HepG2 (cell line): ENCODE measurements at regions not wholly inside any gene's neighbourhood (a gene's known extent, or its start where the extent isn't known, plus 50 kb on each side); places are given as distances from the start of the nearest gene placed in this dataset.

Source experiments
- ARID4A ChIP-seq: sonication (generic); formaldehyde crosslinking; IDR thresholded peaks from 2 replicates; pipeline ENCODE4 v1.5.0; 2020; ENCODE audit warnings: mild to moderate bottlenecking, missing genetic modification reagents, borderline replicate concordance
- ATF7 ChIP-seq, 2 experiments: fragments of 450-650 bp in 1 of 2; sonication (generic) in 1 of 2; formaldehyde crosslinking in 1 of 2; IDR thresholded peaks; 2 replicates each; pipeline versions ENCODE4 v1.4.0 to v1.6.1; 2016 to 2020; ENCODE audit warnings: antibody characterized with exemption in 1 of 2, mild to moderate bottlenecking in 1 of 2, missing genetic modification reagents in 1 of 2
- NCOA5 ChIP-seq: sonication (generic); formaldehyde crosslinking; IDR thresholded peaks from 2 replicates; pipeline ENCODE4 v1.4.0; 2020; ENCODE audit warnings: missing genetic modification reagents
- SKI ChIP-seq: fragments of 450-650 bp; IDR thresholded peaks from one replicate; pipeline ENCODE4 v1.6.1; 2018; ENCODE audit warnings: mild to moderate bottlenecking; ENCODE audit not compliant: partially characterized antibody
- ZNF101 ChIP-seq: sonication (generic); formaldehyde crosslinking; IDR thresholded peaks from 2 replicates; pipeline ENCODE4 v1.4.0; 2020; ENCODE audit warnings: mild to moderate bottlenecking, low read depth, missing genetic modification reagents, borderline replicate concordance
- TF ChIP-seq, protein P1 (sequence below): sonication (generic); formaldehyde crosslinking; IDR thresholded peaks from 2 replicates; pipeline ENCODE4 v1.4.0; 2020; ENCODE audit warnings: missing genetic modification reagents

GRCh38 chr1:175848329-175848728 lies 104.9 kb upstream of the TNR start (continued):
- TF ChIP-seq ARID4A (CRISPR knock-in tag) = no peak
- TF ChIP-seq, protein P1, sequence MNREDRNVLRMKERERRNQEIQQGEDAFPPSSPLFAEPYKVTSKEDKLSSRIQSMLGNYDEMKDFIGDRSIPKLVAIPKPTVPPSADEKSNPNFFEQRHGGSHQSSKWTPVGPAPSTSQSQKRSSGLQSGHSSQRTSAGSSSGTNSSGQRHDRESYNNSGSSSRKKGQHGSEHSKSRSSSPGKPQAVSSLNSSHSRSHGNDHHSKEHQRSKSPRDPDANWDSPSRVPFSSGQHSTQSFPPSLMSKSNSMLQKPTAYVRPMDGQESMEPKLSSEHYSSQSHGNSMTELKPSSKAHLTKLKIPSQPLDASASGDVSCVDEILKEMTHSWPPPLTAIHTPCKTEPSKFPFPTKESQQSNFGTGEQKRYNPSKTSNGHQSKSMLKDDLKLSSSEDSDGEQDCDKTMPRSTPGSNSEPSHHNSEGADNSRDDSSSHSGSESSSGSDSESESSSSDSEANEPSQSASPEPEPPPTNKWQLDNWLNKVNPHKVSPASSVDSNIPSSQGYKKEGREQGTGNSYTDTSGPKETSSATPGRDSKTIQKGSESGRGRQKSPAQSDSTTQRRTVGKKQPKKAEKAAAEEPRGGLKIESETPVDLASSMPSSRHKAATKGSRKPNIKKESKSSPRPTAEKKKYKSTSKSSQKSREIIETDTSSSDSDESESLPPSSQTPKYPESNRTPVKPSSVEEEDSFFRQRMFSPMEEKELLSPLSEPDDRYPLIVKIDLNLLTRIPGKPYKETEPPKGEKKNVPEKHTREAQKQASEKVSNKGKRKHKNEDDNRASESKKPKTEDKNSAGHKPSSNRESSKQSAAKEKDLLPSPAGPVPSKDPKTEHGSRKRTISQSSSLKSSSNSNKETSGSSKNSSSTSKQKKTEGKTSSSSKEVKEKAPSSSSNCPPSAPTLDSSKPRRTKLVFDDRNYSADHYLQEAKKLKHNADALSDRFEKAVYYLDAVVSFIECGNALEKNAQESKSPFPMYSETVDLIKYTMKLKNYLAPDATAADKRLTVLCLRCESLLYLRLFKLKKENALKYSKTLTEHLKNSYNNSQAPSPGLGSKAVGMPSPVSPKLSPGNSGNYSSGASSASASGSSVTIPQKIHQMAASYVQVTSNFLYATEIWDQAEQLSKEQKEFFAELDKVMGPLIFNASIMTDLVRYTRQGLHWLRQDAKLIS (CRISPR knock-in tag) = no peak
- TF ChIP-seq SKI = no peak
- TF ChIP-seq ATF7 (IDR thresholded peaks at IDR 0.05) = no peak
- no peak for TF ChIP-seq ATF7 (CRISPR knock-in tag; IDR thresholded peaks at IDR 0.05)
- no peak for TF ChIP-seq NCOA5 (CRISPR knock-in tag)
- no peak for TF ChIP-seq ZNF101 (CRISPR knock-in tag)
